ENCODE measurements at regions not wholly inside any gene's neighbourhood (a gene's known extent, or its start where the extent isn't known, plus 50 kb on each side); places are given as distances from the start of the nearest gene placed in this dataset.
A peak's percentile ranks its signal among the peaks of the same experiment; 100 is the strongest.
"Not testable (repeated sequence)": the region's sequence is repeated elsewhere in the genome, so short reads cannot be mapped to it uniquely, and the experiment has no call there.

GRCh38 chr10:131822013-131822691 is 78.7 kb upstream of the PPP2R2D start:
- no peak overlapping the region for H3K4me3 ChIP-seq (ENCODE audit: low read depth, poor library complexity, severe bottlenecking)
- DNase-seq (ENCODE audit: low spot score in 2 of 2): peak in 1 of 2 donors; percentile 74
- 78 to 79% methylated on average over 18 of the region's 18 CpGs for WGBS, 2 donors
- TF ChIP-seq POLR2A (IDR thresholded peaks at IDR 0.05) (no peak), CTCF (IDR thresholded peaks at IDR 0.05) (no peak)
- intact Hi-C loops (cut with DNase I; ENCODE audit: low total_unique reads): no loop called here

GRCh38 chr10:131822692-131823245 is 78.0 kb upstream of the PPP2R2D start:
- 78 to 84% methylated on average over 8 to 9 of the region's 9 CpGs for WGBS, 2 donors
- TF ChIP-seq CTCF (IDR thresholded peaks at IDR 0.05) (no peak), POLR2A (IDR thresholded peaks at IDR 0.05) (no peak)
- DNase-seq (ENCODE audit: low spot score in 2 of 2): peak in 1 of 2 donors; percentile 54
- H3K4me3 ChIP-seq (ENCODE audit: low read depth, poor library complexity, severe bottlenecking): no peak overlapping the region
- intact Hi-C loops (cut with DNase I; ENCODE audit: low total_unique reads): no loop called here

- H3K4me3 ChIP-seq (ENCODE audit: low read depth, poor library complexity, severe bottlenecking); intact Hi-C loops (cut with DNase I; ENCODE audit: low total_unique reads): not testable (repeated sequence)
- 72 to 87% methylated on average over 4 to 11 of the region's 12 CpGs for WGBS, 2 donors
- DNase-seq (ENCODE audit: low spot score in 2 of 2): peak in 1 of 2 donors; percentile 59
Observed at GRCh38 chr10:131823601-131824099, 77.2 kb upstream of the PPP2R2D start.

GRCh38 chr10:131824371-131825149 is 76.2 kb upstream of the PPP2R2D start:
- no peak overlapping the region for H3K4me3 ChIP-seq (ENCODE audit: low read depth, poor library complexity, severe bottlenecking)
- WGBS, 2 donors: 58 to 67% methylated on average over 20 to 24 of the region's 24 CpGs
- peak in 1 of 2 donors; percentile 74 for DNase-seq (ENCODE audit: low spot score in 2 of 2)
- intact Hi-C loops (cut with DNase I; ENCODE audit: low total_unique reads): no loop called here
- TF ChIP-seq POLR2A (IDR thresholded peaks at IDR 0.05) (no peak), CTCF (IDR thresholded peaks at IDR 0.05) (no peak)

- TF ChIP-seq CTCF (IDR thresholded peaks at IDR 0.05): no peak
- TF ChIP-seq POLR2A (IDR thresholded peaks at IDR 0.05): no peak
- DNase-seq (ENCODE audit: low spot score in 2 of 2): no peak
- WGBS, 2 donors: 35 to 36% methylated on average over 14 to 15 of the region's 15 CpGs
- H3K4me3 ChIP-seq (ENCODE audit: low read depth, poor library complexity, severe bottlenecking): no peak overlapping the region
- intact Hi-C loops (cut with DNase I; ENCODE audit: low total_unique reads): no loop called here
Observed at GRCh38 chr10:131825150-131825848, 75.5 kb upstream of the PPP2R2D start.
